Stimulated activated CD4-positive, alpha-beta T cell treated with anti-CD3 and anti-CD28 coated beads, Interleukin-2, amount 100 ng/mL, for 24 hours (primary cell): ENCODE measurements at regions not wholly inside any gene's neighbourhood (a gene's known extent, or its start where the extent isn't known, plus 50 kb on each side); places are given as distances from the start of the nearest gene placed in this dataset.
"Not testable (repeated sequence)": the region's sequence is repeated elsewhere in the genome, so short reads cannot be mapped to it uniquely, and the experiment has no call there.

Experiments
- DNase-seq, 2 donors: peaks; one replicate each; pipeline ENCODE4 v3.0.0-alpha.2; 2020

DNA sequence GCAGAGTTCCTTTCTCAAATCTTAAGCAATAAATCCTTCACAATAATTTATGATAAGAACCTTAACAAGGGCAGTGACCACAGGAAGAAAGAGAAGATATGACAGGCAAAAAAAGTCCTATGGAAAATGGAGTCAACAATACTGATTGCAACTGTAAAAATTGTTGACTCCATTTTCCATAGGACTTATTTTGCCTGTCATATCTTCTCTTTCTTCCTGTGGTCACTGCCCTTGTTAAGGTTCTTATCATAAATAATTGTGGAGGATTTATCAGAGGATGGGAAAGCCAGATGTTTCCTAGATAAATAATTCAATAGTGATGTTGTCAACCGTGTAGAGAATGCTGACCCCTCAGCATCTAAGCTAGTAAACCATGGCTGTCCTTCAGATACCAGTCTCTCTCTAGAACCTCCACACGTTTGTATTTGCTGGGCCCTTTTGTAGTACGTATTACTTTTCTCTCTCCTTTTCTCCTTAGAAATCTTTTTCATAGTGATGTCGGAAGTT lies 172.6 kb upstream of the BET1 start:
- no peak for DNase-seq

DNA sequence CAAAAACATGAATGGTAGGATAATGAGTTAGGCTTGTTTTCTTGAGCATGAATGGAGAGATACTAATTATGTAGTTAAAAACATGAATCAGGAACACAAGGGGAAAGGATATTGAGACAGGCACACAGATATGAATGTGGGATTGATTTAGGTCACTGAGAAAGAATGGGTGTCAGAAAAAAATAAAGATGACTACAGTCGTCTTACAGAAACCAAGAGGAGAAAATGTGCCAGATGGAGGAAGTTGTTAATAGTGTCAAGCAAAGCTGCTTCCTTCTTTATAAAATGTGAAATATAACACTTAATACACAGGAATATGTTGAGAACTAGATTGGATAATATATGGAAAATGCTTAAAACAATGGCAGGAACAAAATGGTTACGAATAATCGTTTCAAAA lies 173.3 kb upstream of the BET1 start:
- no peak for DNase-seq

DNA sequence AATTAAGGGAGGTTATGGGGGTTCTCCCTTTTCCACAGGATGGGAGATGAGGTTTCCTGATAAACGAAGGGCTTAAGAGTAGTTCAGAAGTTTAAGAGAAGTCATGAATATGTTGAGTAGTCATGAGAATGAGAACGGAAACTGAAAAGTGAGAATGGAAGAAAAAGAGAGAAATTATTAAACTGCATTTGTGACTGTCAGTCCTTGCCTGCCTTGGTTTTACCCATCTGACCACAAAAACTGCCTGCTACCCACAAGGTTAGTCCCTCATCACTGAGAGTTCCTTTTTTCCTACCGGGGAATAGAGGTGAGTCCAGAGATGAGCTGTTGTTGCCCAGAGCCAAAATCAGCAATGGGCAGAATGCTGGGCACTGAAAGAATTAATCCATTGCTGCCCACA lies 174.1 kb upstream of the BET1 start:
- peak in 1 of 2 donors; percentile 0 for DNase-seq

GRCh38 chr7:94179466-94179865 lies 175.3 kb upstream of the BET1 start:
- DNase-seq, result no peak

DNA sequence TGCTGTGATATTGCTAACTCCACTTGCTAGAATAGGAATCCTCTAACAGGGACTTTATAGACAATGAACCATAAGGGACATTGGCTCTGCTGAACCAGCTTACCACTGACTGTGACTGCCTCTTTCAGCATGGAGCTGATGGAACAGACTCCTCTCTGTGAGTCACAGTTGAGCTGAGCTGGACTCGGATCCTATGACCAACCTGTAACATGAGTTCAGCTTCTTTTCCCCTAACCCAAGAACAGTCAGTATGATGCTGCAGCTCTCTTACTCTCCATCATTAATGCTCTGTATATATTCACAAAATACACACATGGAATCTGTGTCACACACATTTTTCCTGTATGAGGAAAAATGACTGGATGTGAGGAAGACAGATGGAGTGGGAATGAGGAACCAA lies 177.9 kb upstream of the BET1 start:
- no peak for DNase-seq

DNA sequence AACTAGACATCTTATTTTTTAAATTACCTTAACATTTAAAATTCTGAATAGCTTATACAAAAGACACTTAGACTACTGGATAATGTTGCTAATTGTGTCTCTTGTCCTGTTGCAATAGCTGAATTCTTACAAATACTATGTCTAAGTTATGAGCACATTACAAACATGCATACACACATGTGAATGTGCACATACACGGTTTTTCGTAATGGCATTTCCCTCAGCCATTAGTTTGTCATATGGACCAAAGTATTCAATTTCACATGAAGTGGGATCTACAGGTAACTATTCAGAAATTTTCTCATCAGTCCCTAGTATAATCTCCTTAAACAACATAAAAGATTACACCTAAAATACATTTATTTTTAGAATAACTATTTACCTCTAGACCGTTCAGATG lies 178.6 kb upstream of the BET1 start:
- no peak for DNase-seq

GRCh38 chr7:94183289-94183749 lies 179.2 kb upstream of the BET1 start:
- no peak for DNase-seq

DNA sequence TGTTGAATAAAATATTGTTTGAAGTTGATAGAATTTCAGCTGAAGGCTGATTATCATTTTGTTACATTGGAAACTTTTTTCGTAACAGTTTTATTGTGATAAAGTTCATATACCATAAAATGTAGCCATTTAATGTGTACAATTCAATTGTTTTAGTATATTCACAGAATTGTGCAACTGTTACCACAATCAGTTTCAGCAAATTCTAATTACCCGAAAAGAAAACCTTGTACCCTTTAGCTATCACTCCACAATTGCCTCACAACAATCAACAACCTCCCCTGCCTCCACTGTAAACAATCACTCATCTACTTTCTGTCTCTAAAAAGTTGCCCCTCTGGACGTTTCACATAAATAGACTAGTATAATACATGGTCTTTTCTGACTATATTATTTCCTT lies 179.7 kb upstream of the BET1 start:
- DNase-seq, result no peak

GRCh38 chr7:94188350-94188749 lies 184.2 kb upstream of the BET1 start:
- no peak for DNase-seq

DNA sequence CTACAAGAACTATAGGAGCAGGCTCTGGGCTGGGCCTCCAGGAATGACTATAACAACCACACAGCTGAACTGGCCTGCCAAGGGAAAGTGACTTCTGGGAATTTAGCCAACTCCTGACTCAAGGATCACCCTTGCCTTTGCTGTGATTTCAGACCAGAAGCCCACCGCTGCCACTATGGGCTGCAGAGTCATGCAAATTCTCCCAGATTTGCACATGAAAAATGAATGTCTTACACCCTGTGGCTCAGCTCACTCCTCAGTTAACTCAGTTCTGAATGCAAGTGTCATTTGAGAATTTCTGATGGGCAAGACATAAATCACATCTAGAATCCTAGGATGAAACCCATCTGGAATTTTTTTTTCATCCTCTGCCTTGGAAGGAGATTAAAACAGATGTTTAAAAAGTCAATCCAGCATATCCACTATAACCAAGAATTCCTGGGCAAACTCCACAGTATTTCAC lies 186.5 kb upstream of the BET1 start:
- DNase-seq, result no peak

DNA sequence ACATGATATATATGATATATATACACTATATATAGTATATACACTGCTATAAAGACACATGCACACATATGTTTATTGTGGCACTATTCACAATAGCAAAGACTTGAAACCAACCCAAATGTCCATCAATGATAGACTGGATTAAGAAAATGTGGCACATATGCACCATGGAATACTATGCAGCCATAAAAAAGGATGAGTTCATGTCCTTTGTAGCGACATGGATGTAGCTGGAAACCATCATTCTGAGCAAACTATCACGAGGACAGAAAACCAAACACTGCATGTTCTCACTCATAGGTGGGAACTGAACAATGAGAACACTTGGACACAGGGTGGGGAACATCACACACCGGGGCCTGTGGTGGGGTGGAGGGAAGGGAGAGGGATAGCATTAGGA lies 190.3 kb upstream of the BET1 start:
- DNase-seq, result not testable (repeated sequence)

DNA sequence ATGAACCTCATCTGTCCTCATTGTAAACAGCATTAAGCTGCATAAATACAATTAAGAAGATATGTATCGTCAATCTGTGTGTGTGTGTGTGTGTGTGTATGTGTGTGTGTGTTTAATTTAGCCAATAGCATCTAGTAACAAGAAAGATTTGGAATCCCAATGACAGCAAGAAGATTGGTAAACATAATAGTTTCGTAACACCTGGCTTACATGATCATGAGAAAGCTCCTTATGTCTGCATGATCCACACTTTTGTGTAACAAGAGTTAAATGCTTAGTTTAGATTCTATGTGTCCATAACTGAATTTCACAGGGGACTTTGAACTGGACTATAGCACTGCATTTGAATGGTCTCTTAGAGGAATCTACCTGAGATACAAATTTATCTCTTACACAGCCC lies 191.0 kb upstream of the BET1 start:
- no peak for DNase-seq

DNA sequence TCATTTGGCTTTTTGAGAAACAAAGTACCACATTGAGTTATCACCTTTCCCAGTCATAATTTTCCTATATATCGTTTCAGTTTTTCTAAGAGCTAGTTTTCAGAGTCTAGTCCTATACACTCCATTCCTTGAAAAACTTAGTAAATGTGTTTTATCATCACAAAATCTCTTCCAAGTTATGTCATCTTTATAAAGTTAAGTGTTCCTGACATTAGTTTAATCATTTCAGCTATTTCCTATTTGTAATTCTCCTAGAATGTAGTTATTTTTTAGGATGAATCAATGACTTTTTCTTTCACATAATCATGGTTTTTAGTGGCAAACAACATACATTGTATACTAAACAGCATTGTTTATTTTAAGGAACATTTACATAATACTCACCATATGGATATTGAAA lies 191.7 kb upstream of the BET1 start:
- DNase-seq, result no peak

DNA sequence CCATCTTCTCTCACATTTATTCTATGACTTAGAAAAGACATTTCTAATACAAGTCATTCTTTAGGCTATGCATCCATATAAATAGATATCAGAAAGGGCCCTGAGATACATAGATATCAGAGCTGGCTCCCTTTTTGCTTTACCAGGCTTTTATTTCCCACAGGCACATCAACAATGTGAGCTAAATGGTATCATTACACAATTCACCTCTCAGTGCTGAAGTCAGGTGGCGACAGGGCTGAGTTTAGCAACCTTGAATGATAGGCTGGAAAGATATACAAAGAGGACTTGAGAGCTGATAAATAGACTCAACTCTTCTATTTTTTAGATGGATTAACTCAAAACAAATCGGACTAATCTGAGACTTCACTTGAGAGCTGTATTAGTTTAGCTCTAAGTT lies 189.2 kb upstream of the COL1A2 start:
- no peak for DNase-seq

DNA sequence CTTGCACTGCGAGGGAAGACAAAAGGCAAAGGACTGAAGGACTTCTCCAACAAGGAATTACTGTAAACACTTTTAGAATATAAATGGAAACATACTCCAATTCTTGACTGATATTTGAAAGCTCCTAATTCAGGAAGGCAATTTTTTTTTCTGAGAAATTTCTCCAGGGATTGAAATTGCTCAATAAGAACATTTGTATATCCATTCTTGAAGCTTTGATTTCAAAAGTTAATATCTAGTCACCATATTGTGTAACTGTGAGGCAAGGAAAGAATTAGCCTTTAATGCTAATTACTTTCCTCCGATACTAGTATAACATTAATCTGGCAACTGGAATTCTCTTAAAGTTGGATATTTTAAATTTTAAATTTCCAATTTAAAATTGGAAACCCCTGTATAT lies 188.4 kb upstream of the COL1A2 start:
- DNase-seq, result no peak

- no peak for DNase-seq
These were observed 182.5 kb upstream of the COL1A2 start for GRCh38 chr7:94212160-94212559.

GRCh38 chr7:94216944-94217461 lies 177.7 kb upstream of the COL1A2 start:
- DNase-seq, result no peak

- no peak for DNase-seq
These were observed 176.9 kb upstream of the COL1A2 start for GRCh38 chr7:94217766-94218165.

- DNase-seq, result no peak
These were observed 172.2 kb upstream of the COL1A2 start for GRCh38 chr7:94222516-94222915.

DNA sequence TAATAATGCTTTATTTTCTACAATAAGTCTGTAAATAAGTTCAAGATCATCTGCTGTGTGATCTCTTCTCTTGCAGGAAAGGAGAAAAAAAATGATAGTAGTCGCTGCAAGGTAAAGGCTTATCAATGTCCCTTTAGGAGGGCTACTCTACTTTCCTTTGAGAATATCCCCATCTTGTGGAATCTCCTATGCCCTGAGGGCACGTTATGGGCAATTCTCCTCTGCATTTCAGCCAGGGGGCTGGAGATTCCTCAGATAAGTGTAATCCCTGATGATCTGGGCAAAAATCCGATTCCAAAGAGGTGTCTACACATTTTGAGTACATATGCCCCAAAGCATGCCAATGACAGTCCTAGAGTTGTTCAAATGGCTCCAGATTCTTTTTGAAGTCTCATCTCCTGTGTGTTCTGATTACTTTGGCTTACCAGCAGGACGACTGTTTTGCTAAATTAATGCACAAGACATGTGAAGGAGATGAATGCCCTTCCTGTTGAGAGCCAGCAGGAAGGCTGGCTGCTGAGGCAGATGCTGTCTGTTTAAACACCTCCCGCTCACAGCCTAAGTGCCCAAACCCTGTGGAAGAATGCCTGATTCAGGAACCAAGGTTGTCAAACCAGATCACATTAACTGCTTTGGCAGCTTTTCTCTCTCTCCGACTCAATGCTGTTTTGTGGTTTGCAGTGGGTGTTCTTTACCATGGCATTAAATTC lies 171.2 kb upstream of the COL1A2 start:
- DNase-seq, result no peak

DNA sequence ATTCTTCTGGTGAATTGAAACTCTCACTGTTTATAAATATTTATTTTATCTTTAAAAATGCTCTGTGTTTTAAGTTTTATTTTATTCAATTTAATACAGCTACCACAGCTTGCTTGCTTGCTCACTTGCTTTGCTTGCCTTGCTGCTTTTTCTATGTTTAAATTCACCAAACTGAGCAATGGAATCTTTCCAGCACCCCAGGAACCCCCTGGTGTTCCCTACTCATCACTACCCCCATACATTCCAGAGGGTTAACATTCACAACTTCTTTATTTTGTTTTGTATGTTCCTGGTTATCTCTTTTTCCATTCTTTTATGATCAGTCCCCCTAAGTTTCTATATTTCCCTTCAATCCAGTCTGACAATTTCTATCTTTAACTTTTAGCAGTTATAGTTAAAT lies 166.5 kb upstream of the COL1A2 start:
- no peak for DNase-seq

DNA sequence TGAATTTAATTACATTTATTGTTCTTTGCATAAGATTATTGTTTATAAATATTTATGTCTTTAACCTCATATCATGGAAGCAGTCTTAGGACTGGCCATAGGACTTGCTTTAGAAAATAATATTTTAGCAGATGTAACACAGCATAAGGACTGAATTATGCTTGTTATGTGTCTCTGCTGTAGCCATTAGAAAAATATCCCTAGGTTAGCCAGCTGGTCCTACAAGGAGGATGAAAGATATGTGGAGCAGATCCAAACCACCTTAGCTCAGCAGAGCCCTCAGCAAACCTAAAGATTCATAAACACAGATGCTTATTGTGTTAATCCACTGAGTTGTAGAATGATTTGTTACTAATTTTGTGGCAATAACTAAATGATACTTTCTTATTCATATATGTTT lies 166.0 kb upstream of the COL1A2 start:
- DNase-seq, result no peak

GRCh38 chr7:94231305-94231704 lies 163.4 kb upstream of the COL1A2 start:
- no peak for DNase-seq

- no peak for DNase-seq
These were observed 157.7 kb upstream of the COL1A2 start for GRCh38 chr7:94236960-94237359.

GRCh38 chr7:94237417-94237816 lies 157.3 kb upstream of the COL1A2 start:
- DNase-seq, result no peak
